ENCODE measurements at regions not wholly inside any gene's neighbourhood (a gene's known extent, or its start where the extent isn't known, plus 50 kb on each side); places are given as distances from the start of the nearest gene placed in this dataset.

GRCh38 chr13:54999399-54999907 is 1970.8 kb downstream of the OLFM4 start:
- Mint-ChIP-seq H3K27ac (no peak overlapping the region), H3K27me3 (no peaks in the 10 kb centered on the region), H3K9me3 (no peaks in the 10 kb centered on the region), H3K4me1 (ENCODE audit: unreplicated experiment) (no peaks in the 10 kb centered on the region), H3K36me3 (no peaks in the 10 kb centered on the region), H3K4me3 (no peak overlapping the region)
- no peak for DNase-seq (ENCODE audit: extremely low spot score, unreplicated experiment)
- no peak for TF ChIP-seq CTCF (conservative IDR thresholded peaks at IDR 0.05)

GRCh38 chr13:55000043-55000442 is 1971.4 kb downstream of the OLFM4 start:
- no peak for TF ChIP-seq CTCF (conservative IDR thresholded peaks at IDR 0.05)
- Mint-ChIP-seq H3K9me3 (no peaks in the 10 kb centered on the region), H3K4me3 (no peak overlapping the region), H3K4me1 (ENCODE audit: unreplicated experiment) (no peaks in the 10 kb centered on the region), H3K36me3 (no peaks in the 10 kb centered on the region), H3K27ac (no peak overlapping the region), H3K27me3 (no peaks in the 10 kb centered on the region)
- no peak for DNase-seq (ENCODE audit: extremely low spot score, unreplicated experiment)

- no peak for DNase-seq (ENCODE audit: extremely low spot score, unreplicated experiment)
- no peak for TF ChIP-seq CTCF (conservative IDR thresholded peaks at IDR 0.05)
- H3K27me3 Mint-ChIP-seq, result no peaks in the 10 kb centered on the region
- H3K4me1 Mint-ChIP-seq (ENCODE audit: unreplicated experiment), result no peaks in the 10 kb centered on the region
- no peaks in the 10 kb centered on the region for H3K9me3 Mint-ChIP-seq
- no peak overlapping the region for H3K27ac Mint-ChIP-seq
- H3K36me3 Mint-ChIP-seq, result no peaks in the 10 kb centered on the region
- no peak overlapping the region for H3K4me3 Mint-ChIP-seq
Measured at GRCh38 chr13:55000844-55001243, 1972.2 kb downstream of the OLFM4 start.

- no peak for TF ChIP-seq CTCF (conservative IDR thresholded peaks at IDR 0.05)
- DNase-seq (ENCODE audit: extremely low spot score, unreplicated experiment), result no peak
- Mint-ChIP-seq H3K9me3 (no peaks in the 10 kb centered on the region), H3K36me3 (no peaks in the 10 kb centered on the region), H3K4me3 (no peak overlapping the region), H3K4me1 (ENCODE audit: unreplicated experiment) (no peaks in the 10 kb centered on the region), H3K27ac (no peak overlapping the region), H3K27me3 (no peaks in the 10 kb centered on the region)
Measured at GRCh38 chr13:55001881-55002280, 1973.3 kb downstream of the OLFM4 start.

- no peaks in the 10 kb centered on the region for H3K27me3 Mint-ChIP-seq
Measured at GRCh38 chr13:55007681-55008080, 1979.1 kb downstream of the OLFM4 start.

More at GRCh38 chr13:55007681-55008080, 1979.1 kb downstream of the OLFM4 start:
- H3K4me1 Mint-ChIP-seq (ENCODE audit: unreplicated experiment), result no peaks in the 10 kb centered on the region
- DNase-seq (ENCODE audit: extremely low spot score, unreplicated experiment), result no peak
- no peak overlapping the region for H3K27ac Mint-ChIP-seq
- no peak for TF ChIP-seq CTCF (conservative IDR thresholded peaks at IDR 0.05)
- H3K4me3 Mint-ChIP-seq, result no peak overlapping the region
- H3K36me3 Mint-ChIP-seq, result no peaks in the 10 kb centered on the region
- peaks cover 8% of the 10 kb centered on the region for H3K9me3 Mint-ChIP-seq

All from type B pancreatic cell (in vitro differentiated cells).